ENCODE measurements at regions not wholly inside any gene's neighbourhood (a gene's known extent, or its start where the extent isn't known, plus 50 kb on each side); places are given as distances from the start of the nearest gene placed in this dataset.
A peak's percentile ranks its signal among the peaks of the same experiment; 100 is the strongest.

DNA sequence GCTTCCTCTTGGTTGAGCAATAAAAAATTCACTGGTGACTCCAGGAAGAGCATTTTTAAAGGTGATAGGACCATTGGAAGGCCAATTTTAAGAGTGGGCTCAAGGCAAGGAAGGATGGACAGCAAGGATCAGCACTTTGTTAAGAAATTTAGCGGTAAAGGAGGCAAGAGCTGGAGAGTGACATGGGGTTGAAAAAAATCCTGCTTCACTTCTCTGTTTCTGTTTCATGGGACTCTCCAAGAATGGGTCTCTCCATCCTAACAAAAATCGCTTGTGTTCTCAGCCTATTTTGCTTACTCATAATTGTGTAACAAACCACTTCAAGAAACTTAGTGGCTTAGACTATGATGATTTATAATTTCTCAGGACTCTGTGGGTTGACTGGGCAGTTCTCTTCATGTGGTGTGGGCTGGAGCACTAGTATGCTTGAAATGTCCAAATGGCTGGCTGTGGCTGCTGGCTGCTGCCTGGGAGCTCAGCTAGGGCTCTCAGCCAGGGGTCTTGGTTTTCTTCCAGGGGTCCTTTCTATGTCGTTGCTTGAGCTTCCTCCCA lies 59.8 kb upstream of the ZNRF2 start:
- peak; percentile 97 for DNase-seq (ENCODE audit: low read depth)
- in situ Hi-C loops (cut with HindIII; ENCODE audit: low sequenced_read_pairs) = no loop called here
- TF ChIP-seq, protein P1, sequence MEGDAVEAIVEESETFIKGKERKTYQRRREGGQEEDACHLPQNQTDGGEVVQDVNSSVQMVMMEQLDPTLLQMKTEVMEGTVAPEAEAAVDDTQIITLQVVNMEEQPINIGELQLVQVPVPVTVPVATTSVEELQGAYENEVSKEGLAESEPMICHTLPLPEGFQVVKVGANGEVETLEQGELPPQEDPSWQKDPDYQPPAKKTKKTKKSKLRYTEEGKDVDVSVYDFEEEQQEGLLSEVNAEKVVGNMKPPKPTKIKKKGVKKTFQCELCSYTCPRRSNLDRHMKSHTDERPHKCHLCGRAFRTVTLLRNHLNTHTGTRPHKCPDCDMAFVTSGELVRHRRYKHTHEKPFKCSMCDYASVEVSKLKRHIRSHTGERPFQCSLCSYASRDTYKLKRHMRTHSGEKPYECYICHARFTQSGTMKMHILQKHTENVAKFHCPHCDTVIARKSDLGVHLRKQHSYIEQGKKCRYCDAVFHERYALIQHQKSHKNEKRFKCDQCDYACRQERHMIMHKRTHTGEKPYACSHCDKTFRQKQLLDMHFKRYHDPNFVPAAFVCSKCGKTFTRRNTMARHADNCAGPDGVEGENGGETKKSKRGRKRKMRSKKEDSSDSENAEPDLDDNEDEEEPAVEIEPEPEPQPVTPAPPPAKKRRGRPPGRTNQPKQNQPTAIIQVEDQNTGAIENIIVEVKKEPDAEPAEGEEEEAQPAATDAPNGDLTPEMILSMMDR (IDR thresholded peaks at IDR 0.05; ENCODE audit: low read depth, low read length, missing control alignments) = no peak
- no peak overlapping the region for H3K4me3 ChIP-seq (ENCODE audit: low read depth, low read length)

DNA sequence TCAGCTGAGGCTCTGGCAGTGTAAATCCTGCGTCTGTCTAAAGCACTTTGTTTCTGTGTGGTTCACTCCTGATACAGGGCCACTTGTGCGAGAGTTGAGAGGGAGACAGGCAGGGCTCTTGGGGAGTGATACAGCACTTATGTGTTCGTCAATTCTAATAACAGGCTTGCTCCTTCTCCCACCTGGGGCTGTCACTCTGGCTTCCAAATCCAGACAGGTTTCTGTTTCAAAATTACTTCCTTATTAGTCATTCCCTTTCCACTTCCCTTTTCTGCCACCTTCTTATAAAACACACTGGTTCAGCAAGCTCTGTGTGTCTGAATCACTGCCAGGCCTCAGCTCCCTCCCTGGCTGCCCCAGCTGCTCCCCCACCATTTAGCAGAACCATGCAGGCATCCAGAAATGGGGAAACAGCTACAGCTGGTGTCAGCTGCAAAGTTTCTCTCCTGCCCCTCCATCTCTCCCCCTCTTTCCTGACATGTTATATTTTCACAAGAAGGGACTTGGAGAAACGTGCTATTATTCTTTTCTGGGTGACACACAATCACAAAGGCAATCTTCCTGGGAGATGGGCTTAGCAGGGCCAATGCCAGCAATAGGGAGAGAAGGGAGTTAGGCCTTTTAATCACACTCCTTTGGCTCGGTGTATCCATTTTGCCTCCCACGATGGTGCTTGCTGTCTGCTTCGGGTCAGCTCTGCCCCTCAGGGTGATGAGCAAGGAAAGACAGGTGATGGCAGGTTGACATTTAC lies 58.4 kb upstream of the ZNRF2 start:
- peak; percentile 75 for DNase-seq (ENCODE audit: low read depth)
- in situ Hi-C loops (cut with HindIII; ENCODE audit: low sequenced_read_pairs) = no loop called here
- TF ChIP-seq, protein P1 (IDR thresholded peaks at IDR 0.05; ENCODE audit: low read depth, low read length, missing control alignments) = no peak
- no peak overlapping the region for H3K4me3 ChIP-seq (ENCODE audit: low read depth, low read length)

DNA sequence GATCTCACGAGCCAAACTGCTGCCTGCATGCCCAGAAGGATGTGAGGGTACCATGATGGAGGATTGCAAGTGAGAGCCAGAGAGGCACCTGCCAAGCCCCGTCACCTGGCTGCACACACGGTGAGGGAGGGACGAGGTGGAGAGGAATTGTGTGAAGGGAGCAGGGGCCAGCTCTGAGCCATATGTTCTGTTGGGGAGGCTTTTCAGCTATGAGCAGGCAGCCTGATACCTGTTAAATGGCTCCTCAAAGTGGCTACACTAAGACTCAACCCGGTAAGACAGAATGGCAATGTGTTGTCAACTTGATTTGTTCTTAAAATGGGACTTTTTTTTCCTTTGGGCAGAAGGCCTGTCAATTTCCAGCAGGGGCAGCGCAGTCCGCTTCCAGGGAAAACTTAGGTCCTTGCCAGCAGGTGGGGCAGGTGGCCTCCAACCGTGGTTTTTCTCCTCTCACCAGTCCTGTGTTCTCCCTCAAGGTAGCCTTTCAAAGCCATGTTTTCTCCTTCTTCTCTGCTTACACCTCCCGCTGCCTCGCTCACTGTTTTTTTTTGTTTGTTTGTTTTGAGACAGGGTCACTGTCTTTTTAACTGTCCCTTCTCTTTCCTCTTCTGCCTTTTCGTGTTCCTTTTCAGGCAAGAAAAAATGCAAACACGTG lies 57.7 kb upstream of the ZNRF2 start:
- in situ Hi-C loops (cut with HindIII; ENCODE audit: low sequenced_read_pairs) = no loop called here
- no peak for DNase-seq (ENCODE audit: low read depth)

DNA sequence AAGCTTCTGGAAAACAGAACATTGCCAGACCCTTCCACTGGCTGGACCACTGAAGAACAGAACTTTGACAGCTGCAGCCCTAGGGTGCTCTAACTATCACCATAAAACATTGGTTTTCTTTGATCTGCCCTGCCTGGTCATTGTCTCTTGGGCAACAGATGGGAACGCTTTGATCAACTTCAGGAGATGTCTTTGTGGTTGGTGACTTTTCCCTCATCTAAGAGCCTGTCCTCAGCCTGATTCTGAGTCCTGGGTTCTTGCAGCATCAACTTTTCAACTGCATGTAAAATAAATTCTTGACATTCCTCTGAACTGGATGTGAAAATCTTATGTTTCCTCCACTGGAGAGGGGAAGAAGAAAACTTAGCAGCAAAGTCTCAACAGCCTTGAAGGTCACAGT lies 53.1 kb upstream of the ZNRF2 start:
- in situ Hi-C loops (cut with HindIII; ENCODE audit: low sequenced_read_pairs) = no loop called here
- TF ChIP-seq, protein P1 (IDR thresholded peaks at IDR 0.05; ENCODE audit: low read depth, low read length, missing control alignments) = no peak
- DNase-seq (ENCODE audit: low read depth) = no peak
- no peak overlapping the region for H3K4me3 ChIP-seq (ENCODE audit: low read depth, low read length)

More for the DNA sequence above, 57.7 kb upstream of the ZNRF2 start:
- TF ChIP-seq, protein P1 (IDR thresholded peaks at IDR 0.05; ENCODE audit: low read depth, low read length, missing control alignments) = peak; percentile 32
- no peak overlapping the region for H3K4me3 ChIP-seq (ENCODE audit: low read depth, low read length)

DNA sequence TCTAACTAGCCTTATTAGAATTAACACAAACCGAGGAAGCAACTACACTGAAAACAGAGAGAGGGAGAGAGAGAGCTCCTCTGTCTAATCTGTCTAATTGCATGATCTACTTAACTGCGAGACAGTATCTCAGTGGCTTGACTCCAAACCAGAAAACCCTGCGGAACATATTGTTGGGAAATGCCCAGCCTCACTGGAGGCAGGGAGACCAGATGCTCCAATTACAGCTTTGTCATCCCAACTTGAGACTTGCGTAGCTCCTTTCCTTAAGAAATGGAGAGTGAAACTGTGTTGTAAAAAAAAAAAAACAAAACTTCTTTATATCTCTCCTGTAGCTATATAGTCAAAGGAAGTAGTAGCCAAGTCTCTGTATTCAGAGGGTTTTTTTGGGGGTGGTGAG lies 52.0 kb upstream of the ZNRF2 start:
- no peak overlapping the region for H3K4me3 ChIP-seq (ENCODE audit: low read depth, low read length)
- in situ Hi-C loops (cut with HindIII; ENCODE audit: low sequenced_read_pairs) = no loop called here
- no peak for DNase-seq (ENCODE audit: low read depth)
- TF ChIP-seq, protein P1 (IDR thresholded peaks at IDR 0.05; ENCODE audit: low read depth, low read length, missing control alignments) = no peak
